ENCODE measurements at regions not wholly inside any gene's neighbourhood (a gene's known extent, or its start where the extent isn't known, plus 50 kb on each side); places are given as distances from the start of the nearest gene placed in this dataset.

GRCh38 chr20:58011947-58012610, 216.4 kb downstream of the ANKRD60 start:
- no peaks in the 10 kb centered on the region for H3K36me3 Mint-ChIP-seq (ENCODE audit: low read depth)
- H3K27ac Mint-ChIP-seq (ENCODE audit: unreplicated experiment): no peak overlapping the region
- TF ChIP-seq, protein P1, sequence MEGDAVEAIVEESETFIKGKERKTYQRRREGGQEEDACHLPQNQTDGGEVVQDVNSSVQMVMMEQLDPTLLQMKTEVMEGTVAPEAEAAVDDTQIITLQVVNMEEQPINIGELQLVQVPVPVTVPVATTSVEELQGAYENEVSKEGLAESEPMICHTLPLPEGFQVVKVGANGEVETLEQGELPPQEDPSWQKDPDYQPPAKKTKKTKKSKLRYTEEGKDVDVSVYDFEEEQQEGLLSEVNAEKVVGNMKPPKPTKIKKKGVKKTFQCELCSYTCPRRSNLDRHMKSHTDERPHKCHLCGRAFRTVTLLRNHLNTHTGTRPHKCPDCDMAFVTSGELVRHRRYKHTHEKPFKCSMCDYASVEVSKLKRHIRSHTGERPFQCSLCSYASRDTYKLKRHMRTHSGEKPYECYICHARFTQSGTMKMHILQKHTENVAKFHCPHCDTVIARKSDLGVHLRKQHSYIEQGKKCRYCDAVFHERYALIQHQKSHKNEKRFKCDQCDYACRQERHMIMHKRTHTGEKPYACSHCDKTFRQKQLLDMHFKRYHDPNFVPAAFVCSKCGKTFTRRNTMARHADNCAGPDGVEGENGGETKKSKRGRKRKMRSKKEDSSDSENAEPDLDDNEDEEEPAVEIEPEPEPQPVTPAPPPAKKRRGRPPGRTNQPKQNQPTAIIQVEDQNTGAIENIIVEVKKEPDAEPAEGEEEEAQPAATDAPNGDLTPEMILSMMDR (IDR thresholded peaks at IDR 0.05): no peak
- H3K4me3 Mint-ChIP-seq (ENCODE audit: unreplicated experiment): no peak overlapping the region
- H3K27me3 Mint-ChIP-seq (ENCODE audit: low read depth): peaks cover 5% of the 10 kb centered on the region
- DNase-seq (ENCODE audit: low spot score): no peak
- H3K9me3 Mint-ChIP-seq (ENCODE audit: low read depth): peaks cover 2% of the 10 kb centered on the region
- peaks cover 10% of the 10 kb centered on the region for H3K4me1 Mint-ChIP-seq (ENCODE audit: low read depth)

DNA sequence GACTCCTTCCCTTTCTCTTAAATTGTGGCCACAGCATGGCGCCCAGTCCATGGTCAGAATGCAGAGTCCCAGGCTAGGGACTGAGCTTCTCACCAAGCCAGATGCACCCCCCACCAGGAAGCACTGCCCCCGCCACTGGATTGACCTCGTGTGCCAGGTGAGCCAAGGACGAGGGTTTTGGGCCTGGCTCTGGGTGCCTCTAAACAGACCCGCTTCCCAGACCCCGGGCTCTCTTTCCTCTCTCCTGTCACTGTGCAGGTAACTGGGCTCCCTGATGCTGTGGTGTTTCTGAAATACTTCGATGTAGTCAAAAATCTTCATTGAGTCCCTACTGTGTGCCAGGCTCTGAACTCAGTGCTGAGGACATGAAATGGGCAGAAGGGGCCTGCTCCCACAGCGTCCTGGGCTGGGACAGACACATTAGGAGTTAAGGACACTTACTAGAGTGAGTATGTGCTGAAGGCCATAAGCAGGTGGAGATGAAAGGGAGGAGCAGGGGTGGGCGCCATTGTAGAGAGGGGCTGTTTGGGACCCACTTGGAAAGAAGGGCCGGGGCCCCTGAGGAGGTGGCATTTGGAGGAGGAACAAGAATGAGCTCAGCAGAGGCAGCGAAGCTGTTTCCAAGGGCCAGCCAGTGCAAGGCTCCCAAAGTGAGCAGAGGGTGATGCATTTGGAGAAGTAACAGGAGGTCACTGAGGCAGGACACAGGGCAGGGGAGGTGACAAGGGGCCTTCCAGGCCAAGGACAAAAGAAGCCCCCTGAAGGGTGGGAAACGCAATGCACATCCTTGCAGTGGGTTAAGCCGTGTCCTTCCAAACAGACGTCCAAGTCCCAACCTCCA, 217.1 kb downstream of the ANKRD60 start:
- peaks cover 5% of the 10 kb centered on the region for H3K27me3 Mint-ChIP-seq (ENCODE audit: low read depth)
- peaks cover 8% of the 10 kb centered on the region for H3K4me1 Mint-ChIP-seq (ENCODE audit: low read depth)
- TF ChIP-seq, protein P1 (IDR thresholded peaks at IDR 0.05): no peak
- no peak for DNase-seq (ENCODE audit: low spot score)
- peaks cover 2% of the 10 kb centered on the region for H3K9me3 Mint-ChIP-seq (ENCODE audit: low read depth)
- no peaks in the 10 kb centered on the region for H3K36me3 Mint-ChIP-seq (ENCODE audit: low read depth)
- no peak overlapping the region for H3K27ac Mint-ChIP-seq (ENCODE audit: unreplicated experiment)
- H3K4me3 Mint-ChIP-seq (ENCODE audit: unreplicated experiment): no peak overlapping the region

GRCh38 chr20:58010666-58011065, 217.8 kb downstream of the ANKRD60 start:
- TF ChIP-seq, protein P1 (IDR thresholded peaks at IDR 0.05): no peak
- Mint-ChIP-seq H3K27ac (ENCODE audit: unreplicated experiment) (no peak overlapping the region), H3K27me3 (ENCODE audit: low read depth) (peaks cover 5% of the 10 kb centered on the region), H3K9me3 (ENCODE audit: low read depth) (peaks cover 1% of the 10 kb centered on the region), H3K36me3 (ENCODE audit: low read depth) (no peaks in the 10 kb centered on the region), H3K4me1 (ENCODE audit: low read depth) (peaks cover 8% of the 10 kb centered on the region), H3K4me3 (ENCODE audit: unreplicated experiment) (no peak overlapping the region)
- no peak for DNase-seq (ENCODE audit: low spot score)

- H3K27me3 Mint-ChIP-seq (ENCODE audit: low read depth): peaks cover 5% of the 10 kb centered on the region
- no peaks in the 10 kb centered on the region for H3K9me3 Mint-ChIP-seq (ENCODE audit: low read depth)
- H3K36me3 Mint-ChIP-seq (ENCODE audit: low read depth): no peaks in the 10 kb centered on the region
- peaks cover 8% of the 10 kb centered on the region for H3K4me1 Mint-ChIP-seq (ENCODE audit: low read depth)
- H3K27ac Mint-ChIP-seq (ENCODE audit: unreplicated experiment): no peak overlapping the region
- no peak overlapping the region for H3K4me3 Mint-ChIP-seq (ENCODE audit: unreplicated experiment)
- TF ChIP-seq, protein P1 (IDR thresholded peaks at IDR 0.05): no peak
- DNase-seq (ENCODE audit: low spot score): no peak
These were observed 218.3 kb downstream of the ANKRD60 start for GRCh38 chr20:58010186-58010585.

DNA sequence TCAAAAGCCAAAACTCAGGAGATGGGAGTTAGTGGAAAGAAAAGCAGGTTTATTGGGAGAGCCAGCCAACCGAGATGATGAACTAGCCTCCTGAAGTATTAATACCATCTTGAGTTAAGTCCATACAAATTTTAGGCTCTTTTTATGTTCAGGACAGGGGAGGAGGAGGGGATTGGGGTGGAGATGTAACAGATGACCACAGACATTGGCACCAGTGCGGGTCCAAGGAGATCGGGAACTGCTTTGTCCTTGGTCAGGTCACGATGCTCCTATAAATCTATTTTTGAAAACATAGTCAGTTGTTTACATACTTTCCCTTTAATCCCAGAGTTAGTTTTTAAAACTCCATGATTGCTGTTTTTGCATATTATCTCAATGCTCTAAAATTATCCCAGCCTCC, 219.6 kb downstream of the ANKRD60 start:
- no peak for DNase-seq (ENCODE audit: low spot score)
- Mint-ChIP-seq H3K4me1 (ENCODE audit: low read depth) (peaks cover 8% of the 10 kb centered on the region), H3K9me3 (ENCODE audit: low read depth) (no peaks in the 10 kb centered on the region), H3K27me3 (ENCODE audit: low read depth) (peaks cover 5% of the 10 kb centered on the region), H3K27ac (ENCODE audit: unreplicated experiment) (no peak overlapping the region), H3K4me3 (ENCODE audit: unreplicated experiment) (no peak overlapping the region), H3K36me3 (ENCODE audit: low read depth) (no peaks in the 10 kb centered on the region)
- TF ChIP-seq, protein P1 (IDR thresholded peaks at IDR 0.05): no peak

All from chondrocyte (in vitro differentiated cells).